Neural cell (in vitro differentiated cells): ENCODE measurements at regions not wholly inside any gene's neighbourhood (a gene's known extent, or its start where the extent isn't known, plus 50 kb on each side); places are given as distances from the start of the nearest gene placed in this dataset.

Experiments used
- POLR2AphosphoS5 ChIP-seq: IDR thresholded peaks from 2 replicates; pipeline ENCODE4 v1.6.1; 2012
- TF ChIP-seq, protein P1 (sequence below): fragments of 450-650 bp; IDR thresholded peaks from 2 replicates; pipeline ENCODE4 v1.5.1; 2014; ENCODE audit warnings: antibody characterized with exemption, mild to moderate bottlenecking, moderate library complexity; ENCODE audit not compliant: poor library complexity, severe bottlenecking

DNA sequence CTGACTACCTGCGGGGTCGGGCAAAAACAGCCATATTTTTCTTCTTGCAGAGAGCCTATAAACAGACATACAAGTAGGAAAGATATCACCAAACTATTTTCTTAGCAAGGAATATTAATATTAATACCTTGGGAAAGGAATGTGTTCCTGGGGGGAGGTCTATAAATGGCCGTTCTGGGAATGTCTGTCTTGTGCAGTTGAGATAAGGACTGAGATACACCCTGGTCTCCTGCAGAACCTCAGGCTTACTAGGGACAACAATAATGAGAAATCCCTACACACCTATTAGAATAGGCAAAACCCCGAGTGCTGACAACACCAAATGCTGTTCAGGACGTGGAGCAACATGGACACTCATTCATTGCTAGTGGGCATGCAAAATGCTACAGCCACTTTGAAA is 297.2 kb downstream of the DRD1 start:
- TF ChIP-seq, protein P1, sequence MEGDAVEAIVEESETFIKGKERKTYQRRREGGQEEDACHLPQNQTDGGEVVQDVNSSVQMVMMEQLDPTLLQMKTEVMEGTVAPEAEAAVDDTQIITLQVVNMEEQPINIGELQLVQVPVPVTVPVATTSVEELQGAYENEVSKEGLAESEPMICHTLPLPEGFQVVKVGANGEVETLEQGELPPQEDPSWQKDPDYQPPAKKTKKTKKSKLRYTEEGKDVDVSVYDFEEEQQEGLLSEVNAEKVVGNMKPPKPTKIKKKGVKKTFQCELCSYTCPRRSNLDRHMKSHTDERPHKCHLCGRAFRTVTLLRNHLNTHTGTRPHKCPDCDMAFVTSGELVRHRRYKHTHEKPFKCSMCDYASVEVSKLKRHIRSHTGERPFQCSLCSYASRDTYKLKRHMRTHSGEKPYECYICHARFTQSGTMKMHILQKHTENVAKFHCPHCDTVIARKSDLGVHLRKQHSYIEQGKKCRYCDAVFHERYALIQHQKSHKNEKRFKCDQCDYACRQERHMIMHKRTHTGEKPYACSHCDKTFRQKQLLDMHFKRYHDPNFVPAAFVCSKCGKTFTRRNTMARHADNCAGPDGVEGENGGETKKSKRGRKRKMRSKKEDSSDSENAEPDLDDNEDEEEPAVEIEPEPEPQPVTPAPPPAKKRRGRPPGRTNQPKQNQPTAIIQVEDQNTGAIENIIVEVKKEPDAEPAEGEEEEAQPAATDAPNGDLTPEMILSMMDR = no peak
- TF ChIP-seq POLR2AphosphoS5 = no peak
